Duodenal mucosa (tissue), 2 donors: ENCODE measurements at regions not wholly inside any gene's neighbourhood (a gene's known extent, or its start where the extent isn't known, plus 50 kb on each side); places are given as distances from the start of the nearest gene placed in this dataset.

ENCODE experiments used
- H3K27ac ChIP-seq: one replicate; pipeline ENCODE4 v1.7.0; 2013; ENCODE audit warnings: low read depth, low read length
- H3K27me3 ChIP-seq, 2 donors: one replicate each; pipeline ENCODE4 v1.7.0; 2013; ENCODE audit warnings: low read length in 2 of 2, control low read depth in 1 of 2; ENCODE audit not compliant: insufficient read depth in 2 of 2, control insufficient read depth in 1 of 2
- H3K36me3 ChIP-seq, 2 donors: one replicate each; pipeline ENCODE4 v1.7.0; 2013; ENCODE audit warnings: low read length in 2 of 2, control low read depth in 1 of 2; ENCODE audit not compliant: insufficient read depth in 2 of 2, control insufficient read depth in 1 of 2
- H3K4me1 ChIP-seq, 2 donors: one replicate each; pipeline ENCODE4 v1.7.0; 2013; ENCODE audit warnings: low read length in 2 of 2, control low read depth in 1 of 2; ENCODE audit not compliant: insufficient read depth in 2 of 2, control insufficient read depth in 1 of 2
- H3K4me3 ChIP-seq, 2 donors: one replicate each; pipeline ENCODE4 v1.7.0; 2013; ENCODE audit warnings: low read length in 2 of 2, low read depth in 1 of 2
- H3K9ac ChIP-seq, 2 donors: one replicate each; pipeline ENCODE4 v1.7.0; 2013; ENCODE audit warnings: low read length in 2 of 2, low read depth in 1 of 2
- H3K9me3 ChIP-seq, 2 donors: one replicate each; pipeline ENCODE4 v1.7.0; 2013; ENCODE audit warnings: low read length in 2 of 2, control low read depth in 1 of 2; ENCODE audit not compliant: control insufficient read depth in 1 of 2

GRCh38 chrX:10971176-10971575 lies 140.0 kb upstream of the HCCS start:
- Histone ChIP-seq H3K36me3 (no peaks in the 10 kb centered on the region), H3K27ac (no peak overlapping the region), H3K4me3 (no peak overlapping the region), H3K4me1 (no peaks in the 10 kb centered on the region), H3K27me3 (no peaks in the 10 kb centered on the region), H3K9me3 (no peaks in the 10 kb centered on the region), H3K9ac (no peak overlapping the region)

GRCh38 chrX:10971759-10972158 lies 139.4 kb upstream of the HCCS start:
- no peak overlapping the region for H3K4me3 ChIP-seq
- no peaks in the 10 kb centered on the region for H3K36me3 ChIP-seq
- no peak overlapping the region for H3K9ac ChIP-seq
- no peaks in the 10 kb centered on the region for H3K27me3 ChIP-seq
- H3K4me1 ChIP-seq, result no peaks in the 10 kb centered on the region
- no peaks in the 10 kb centered on the region for H3K9me3 ChIP-seq
- H3K27ac ChIP-seq, result no peak overlapping the region

- Histone ChIP-seq H3K36me3 (no peaks in the 10 kb centered on the region), H3K4me1 (no peaks in the 10 kb centered on the region), H3K27ac (no peak overlapping the region), H3K4me3 (no peak overlapping the region), H3K9me3 (no peaks in the 10 kb centered on the region), H3K9ac (no peak overlapping the region), H3K27me3 (no peaks in the 10 kb centered on the region)
These were observed 138.4 kb upstream of the HCCS start for GRCh38 chrX:10972706-10973105.

GRCh38 chrX:10974920-10975319 lies 136.2 kb upstream of the HCCS start:
- H3K27me3 ChIP-seq, result no peaks in the 10 kb centered on the region
- H3K4me3 ChIP-seq, result no peak overlapping the region
- H3K9me3 ChIP-seq, result no peaks in the 10 kb centered on the region
- no peak overlapping the region for H3K9ac ChIP-seq
- H3K27ac ChIP-seq, result no peak overlapping the region
- H3K36me3 ChIP-seq, result no peaks in the 10 kb centered on the region
- no peaks in the 10 kb centered on the region for H3K4me1 ChIP-seq

- no peaks in the 10 kb centered on the region for H3K36me3 ChIP-seq
- H3K9ac ChIP-seq, result no peak overlapping the region
- H3K27ac ChIP-seq, result no peak overlapping the region
- H3K4me1 ChIP-seq, result no peaks in the 10 kb centered on the region
- no peak overlapping the region for H3K4me3 ChIP-seq
- H3K27me3 ChIP-seq, result no peaks in the 10 kb centered on the region
- H3K9me3 ChIP-seq, result no peaks in the 10 kb centered on the region
These were observed 131.2 kb upstream of the HCCS start for GRCh38 chrX:10979956-10980355.

- no peaks in the 10 kb centered on the region for H3K36me3 ChIP-seq
- H3K9me3 ChIP-seq, result no peaks in the 10 kb centered on the region
- no peak overlapping the region for H3K27ac ChIP-seq
- no peak overlapping the region for H3K4me3 ChIP-seq
- no peaks in the 10 kb centered on the region for H3K27me3 ChIP-seq
- no peak overlapping the region for H3K9ac ChIP-seq
- H3K4me1 ChIP-seq, result no peaks in the 10 kb centered on the region
These were observed 129.6 kb upstream of the HCCS start for GRCh38 chrX:10981506-10981905.

GRCh38 chrX:10983526-10983925 lies 127.6 kb upstream of the HCCS start:
- Histone ChIP-seq H3K9ac (no peak overlapping the region), H3K9me3 (no peaks in the 10 kb centered on the region), H3K4me1 (no peaks in the 10 kb centered on the region), H3K27me3 (no peaks in the 10 kb centered on the region), H3K36me3 (no peaks in the 10 kb centered on the region), H3K4me3 (no peak overlapping the region), H3K27ac (no peak overlapping the region)

- Histone ChIP-seq H3K4me3 (no peak overlapping the region), H3K27me3 (no peaks in the 10 kb centered on the region), H3K27ac (no peak overlapping the region), H3K9ac (no peak overlapping the region), H3K9me3 (no peaks in the 10 kb centered on the region), H3K4me1 (no peaks in the 10 kb centered on the region), H3K36me3 (no peaks in the 10 kb centered on the region)
These were observed 126.9 kb upstream of the HCCS start for GRCh38 chrX:10984213-10984612.

GRCh38 chrX:10986616-10987015 lies 124.5 kb upstream of the HCCS start:
- Histone ChIP-seq H3K36me3 (no peaks in the 10 kb centered on the region), H3K4me3 (no peak overlapping the region), H3K9ac (no peak overlapping the region), H3K9me3 (no peaks in the 10 kb centered on the region), H3K4me1 (no peaks in the 10 kb centered on the region), H3K27me3 (no peaks in the 10 kb centered on the region), H3K27ac (no peak overlapping the region)

GRCh38 chrX:10988653-10989052 lies 122.5 kb upstream of the HCCS start:
- H3K4me3 ChIP-seq, result no peak overlapping the region
- H3K9ac ChIP-seq, result no peak overlapping the region
- no peaks in the 10 kb centered on the region for H3K9me3 ChIP-seq
- H3K27me3 ChIP-seq, result no peaks in the 10 kb centered on the region
- H3K27ac ChIP-seq, result no peak overlapping the region
- no peaks in the 10 kb centered on the region for H3K36me3 ChIP-seq
- no peaks in the 10 kb centered on the region for H3K4me1 ChIP-seq

- H3K4me3 ChIP-seq, result no peak overlapping the region
- no peaks in the 10 kb centered on the region for H3K27me3 ChIP-seq
- H3K27ac ChIP-seq, result no peak overlapping the region
- no peak overlapping the region for H3K9ac ChIP-seq
- no peaks in the 10 kb centered on the region for H3K9me3 ChIP-seq
- H3K36me3 ChIP-seq, result no peaks in the 10 kb centered on the region
- H3K4me1 ChIP-seq, result no peaks in the 10 kb centered on the region
These were observed 121.7 kb upstream of the HCCS start for GRCh38 chrX:10989386-10989785.
